PFSK-1 (cell line): ENCODE measurements at regions not wholly inside any gene's neighbourhood (a gene's known extent, or its start where the extent isn't known, plus 50 kb on each side); places are given as distances from the start of the nearest gene placed in this dataset.

ENCODE experiments used
- FOXP2 ChIP-seq: optimal IDR thresholded peaks from 2 replicates; pipeline ENCODE3; 2011; ENCODE audit warnings: borderline replicate concordance, control low read depth, inconsistent platforms; ENCODE audit not compliant: insufficient read depth; ENCODE audit errors: extremely low read length, extremely low read depth
- POLR2AphosphoS5 ChIP-seq: IDR thresholded peaks from 2 replicates; pipeline ENCODE4 v1.6.1; 2012; ENCODE audit warnings: low read depth, mild to moderate bottlenecking, control low read depth, low read length, moderate library complexity
- SIN3A ChIP-seq: IDR thresholded peaks from 2 replicates; pipeline ENCODE4 v1.6.1; 2012; ENCODE audit warnings: mild to moderate bottlenecking, low read length, moderate library complexity, borderline replicate concordance; ENCODE audit not compliant: insufficient read depth
- TAF1 ChIP-seq: IDR thresholded peaks from 2 replicates; pipeline ENCODE4 v1.6.1; 2012; ENCODE audit warnings: low read length, control low read depth, borderline replicate concordance; ENCODE audit not compliant: insufficient read depth
- TF ChIP-seq, protein P1 (sequence below), 2 experiments: IDR thresholded peaks; 2 replicates each; pipeline versions ENCODE4 v1.6.1 to v1.8.0; 2011 to 2012; ENCODE audit warnings: low read depth in 2 of 2, low read length in 2 of 2, control low read depth in 1 of 2, inconsistent platforms in 1 of 2, mild to moderate bottlenecking in 1 of 2, moderate library complexity in 1 of 2; ENCODE audit not compliant: insufficient read depth in 1 of 2

DNA sequence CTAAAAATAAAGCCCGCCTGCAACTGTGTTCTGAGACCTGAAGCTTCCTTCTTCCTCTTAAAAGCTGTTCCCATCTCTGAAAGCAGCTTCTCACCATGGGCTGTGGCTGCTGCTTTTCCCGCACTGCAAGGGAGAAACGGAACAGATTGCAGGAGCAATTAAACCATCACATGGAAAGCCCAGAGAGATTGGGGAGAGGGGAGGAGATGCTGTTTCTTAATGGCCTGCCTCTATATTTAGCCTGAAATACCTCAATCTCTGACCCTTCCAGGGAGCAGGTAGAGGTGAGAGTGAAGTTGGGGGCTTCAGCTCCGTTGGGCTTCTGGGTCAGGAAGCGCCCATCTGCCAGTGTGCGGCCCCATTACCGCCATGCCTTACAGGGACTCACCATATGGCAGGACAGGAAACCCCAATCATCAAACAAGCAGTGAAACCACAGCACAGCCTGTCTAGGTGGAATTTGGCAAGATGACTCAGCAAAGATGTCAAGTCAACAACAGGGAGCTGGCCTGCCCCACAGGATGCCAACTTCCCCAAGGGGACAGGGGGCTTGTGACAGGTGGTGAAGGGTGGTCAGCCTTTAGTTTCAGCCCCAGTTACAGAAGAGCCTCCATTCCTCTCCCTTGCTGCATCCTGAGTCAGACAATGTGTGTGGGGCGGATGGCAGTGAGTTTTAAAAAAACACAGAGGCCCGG lies 286.6 kb upstream of the CCL2 start:
- no peak for TF ChIP-seq POLR2AphosphoS5

DNA sequence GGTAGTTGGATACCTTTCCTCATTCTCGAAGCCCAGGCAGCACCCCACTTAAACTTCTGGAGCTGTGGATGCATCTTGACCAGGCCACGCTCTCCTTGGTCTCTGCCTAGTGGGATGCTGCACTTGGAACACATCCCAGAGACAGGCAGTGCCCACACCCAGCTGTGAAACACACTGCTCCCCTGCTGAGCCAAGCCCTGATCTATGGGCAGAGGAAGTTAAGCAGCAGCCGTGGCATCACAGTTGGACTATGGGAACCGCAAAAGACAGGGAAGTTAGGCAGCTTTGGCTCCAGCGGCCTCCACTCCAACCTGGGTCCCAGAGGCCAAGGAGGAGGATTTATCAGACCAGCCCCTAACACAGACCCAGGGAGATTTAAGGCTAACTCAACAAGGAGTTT lies 284.8 kb upstream of the CCL2 start:
- TF ChIP-seq FOXP2 (no peak), TAF1 (no peak), POLR2AphosphoS5 (no peak), SIN3A (no peak)
- TF ChIP-seq, protein P1, sequence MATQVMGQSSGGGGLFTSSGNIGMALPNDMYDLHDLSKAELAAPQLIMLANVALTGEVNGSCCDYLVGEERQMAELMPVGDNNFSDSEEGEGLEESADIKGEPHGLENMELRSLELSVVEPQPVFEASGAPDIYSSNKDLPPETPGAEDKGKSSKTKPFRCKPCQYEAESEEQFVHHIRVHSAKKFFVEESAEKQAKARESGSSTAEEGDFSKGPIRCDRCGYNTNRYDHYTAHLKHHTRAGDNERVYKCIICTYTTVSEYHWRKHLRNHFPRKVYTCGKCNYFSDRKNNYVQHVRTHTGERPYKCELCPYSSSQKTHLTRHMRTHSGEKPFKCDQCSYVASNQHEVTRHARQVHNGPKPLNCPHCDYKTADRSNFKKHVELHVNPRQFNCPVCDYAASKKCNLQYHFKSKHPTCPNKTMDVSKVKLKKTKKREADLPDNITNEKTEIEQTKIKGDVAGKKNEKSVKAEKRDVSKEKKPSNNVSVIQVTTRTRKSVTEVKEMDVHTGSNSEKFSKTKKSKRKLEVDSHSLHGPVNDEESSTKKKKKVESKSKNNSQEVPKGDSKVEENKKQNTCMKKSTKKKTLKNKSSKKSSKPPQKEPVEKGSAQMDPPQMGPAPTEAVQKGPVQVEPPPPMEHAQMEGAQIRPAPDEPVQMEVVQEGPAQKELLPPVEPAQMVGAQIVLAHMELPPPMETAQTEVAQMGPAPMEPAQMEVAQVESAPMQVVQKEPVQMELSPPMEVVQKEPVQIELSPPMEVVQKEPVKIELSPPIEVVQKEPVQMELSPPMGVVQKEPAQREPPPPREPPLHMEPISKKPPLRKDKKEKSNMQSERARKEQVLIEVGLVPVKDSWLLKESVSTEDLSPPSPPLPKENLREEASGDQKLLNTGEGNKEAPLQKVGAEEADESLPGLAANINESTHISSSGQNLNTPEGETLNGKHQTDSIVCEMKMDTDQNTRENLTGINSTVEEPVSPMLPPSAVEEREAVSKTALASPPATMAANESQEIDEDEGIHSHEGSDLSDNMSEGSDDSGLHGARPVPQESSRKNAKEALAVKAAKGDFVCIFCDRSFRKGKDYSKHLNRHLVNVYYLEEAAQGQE (IDR thresholded peaks at IDR 0.05; ENCODE audit: insufficient read depth in 1 of 2, low read depth in 2 of 2, low read length in 2 of 2) = no peak

DNA sequence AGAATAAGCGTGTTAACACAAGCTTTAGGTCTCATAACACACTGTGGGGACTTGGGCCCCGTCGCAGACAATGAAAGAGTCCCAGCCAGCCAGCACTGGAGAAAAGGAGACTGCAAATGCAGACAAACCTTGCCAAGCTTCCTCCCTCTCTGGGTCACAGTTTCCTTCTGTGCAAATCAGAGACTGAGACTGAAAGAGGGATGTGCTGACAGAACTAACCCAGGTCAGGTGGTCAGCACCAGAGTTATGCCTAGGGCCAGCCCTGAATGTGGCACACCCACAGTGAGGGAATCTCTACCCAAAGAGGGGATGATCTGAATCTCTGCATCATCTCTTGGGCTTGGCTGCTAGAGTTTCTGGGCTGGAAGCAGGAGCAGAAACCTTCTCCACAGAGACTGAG lies 282.3 kb upstream of the CCL2 start:
- TF ChIP-seq, protein P1 (IDR thresholded peaks at IDR 0.05; ENCODE audit: insufficient read depth in 1 of 2, low read depth in 2 of 2, low read length in 2 of 2) = no peak
- no peak for TF ChIP-seq TAF1
- no peak for TF ChIP-seq POLR2AphosphoS5
- TF ChIP-seq FOXP2 = no peak
- TF ChIP-seq SIN3A = no peak

DNA sequence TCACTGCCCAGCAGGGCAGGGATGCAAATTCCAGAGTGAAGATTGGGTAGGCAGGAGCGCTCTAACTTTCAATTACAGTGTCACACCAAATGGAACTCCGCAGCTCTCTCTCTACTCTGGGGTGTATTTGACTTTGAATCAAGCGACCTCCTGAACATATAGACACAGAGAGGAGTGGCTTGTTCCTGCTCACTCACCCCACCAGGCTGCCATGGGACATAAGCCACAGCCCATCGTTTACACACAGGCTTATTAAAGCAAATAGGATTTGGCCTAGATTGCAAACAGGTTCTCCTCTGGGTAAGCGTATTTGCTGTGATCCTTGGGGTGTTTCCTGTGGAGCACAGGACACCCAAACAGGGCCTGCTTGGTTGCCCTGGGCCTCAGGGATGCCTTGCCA lies 281.6 kb upstream of the CCL2 start:
- TF ChIP-seq FOXP2 (no peak), POLR2AphosphoS5 (no peak), SIN3A (no peak), TAF1 (no peak)
- TF ChIP-seq, protein P1 (IDR thresholded peaks at IDR 0.05; ENCODE audit: insufficient read depth in 1 of 2, low read depth in 2 of 2, low read length in 2 of 2) = no peak

DNA sequence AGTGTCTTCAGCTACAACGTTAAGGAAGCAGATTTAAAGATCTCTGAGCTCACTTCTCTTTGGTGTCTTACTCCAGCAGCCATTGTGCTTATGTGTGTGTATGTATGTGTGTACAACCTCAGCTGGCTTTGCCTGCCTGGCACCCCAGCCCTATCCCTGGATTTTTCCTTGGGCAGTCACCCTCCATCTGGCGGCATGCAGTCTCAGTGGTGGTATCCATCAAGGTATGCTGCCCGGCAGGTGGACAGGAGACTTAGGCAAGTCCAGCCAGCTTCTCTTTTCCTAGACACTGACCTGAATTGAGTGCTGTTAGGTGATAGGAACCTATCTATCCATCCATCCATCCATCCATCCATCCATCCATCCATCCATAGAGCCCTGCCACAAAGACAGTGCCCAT lies 280.8 kb upstream of the CCL2 start:
- TF ChIP-seq FOXP2 (no peak), POLR2AphosphoS5 (no peak), TAF1 (no peak), SIN3A (no peak)
- TF ChIP-seq, protein P1 (IDR thresholded peaks at IDR 0.05; ENCODE audit: insufficient read depth in 1 of 2, low read depth in 2 of 2, low read length in 2 of 2) = no peak
